Spinal cord (tissue), 9 donors: ENCODE measurements at regions not wholly inside any gene's neighbourhood (a gene's known extent, or its start where the extent isn't known, plus 50 kb on each side); places are given as distances from the start of the nearest gene placed in this dataset.
"Not testable (repeated sequence)": the region's sequence is repeated elsewhere in the genome, so short reads cannot be mapped to it uniquely, and the experiment has no call there.

ENCODE experiments used
- DNase-seq, 6 donors: peaks; one replicate each; pipeline versions ENCODE4 v3.0.0 to v3.0.0-alpha.2; 2013 to 2015; ENCODE audit warnings: low spot score in 6 of 6, low read depth in 4 of 6
- H3K27ac ChIP-seq: one replicate; pipeline ENCODE4 v1.5.1; 2013; ENCODE audit warnings: low read depth, low read length, control low read depth
- H3K27me3 ChIP-seq: one replicate; pipeline ENCODE4 v1.6.1; 2013; ENCODE audit warnings: low read length; ENCODE audit not compliant: control insufficient read depth, insufficient read depth
- H3K36me3 ChIP-seq: one replicate; pipeline ENCODE4 v1.6.1; 2013; ENCODE audit warnings: low read length; ENCODE audit not compliant: control insufficient read depth, insufficient read depth
- H3K4me1 ChIP-seq: one replicate; pipeline ENCODE4 v1.6.1; 2013; ENCODE audit warnings: low read length; ENCODE audit not compliant: control insufficient read depth, insufficient read depth
- H3K4me3 ChIP-seq: one replicate; pipeline ENCODE4 v1.5.1; 2013; ENCODE audit warnings: low read depth, low read length, control low read depth
- H3K9me3 ChIP-seq: one replicate; pipeline ENCODE4 v1.6.1; 2013; ENCODE audit warnings: low read length; ENCODE audit not compliant: control insufficient read depth, insufficient read depth
- WGBS: methylation state at CpG from one replicate; pipeline ENCODE4 v1.1.5; 2013; ENCODE audit warnings: missing lambda C conversion rate; ENCODE audit not compliant: insufficient coverage; 5-methylcytosine and 5-hydroxymethylcytosine counted together
- donor health status: healthy.

- H3K36me3 ChIP-seq: no peaks in the 10 kb centered on the region
- no peaks in the 10 kb centered on the region for H3K27me3 ChIP-seq
- H3K4me3 ChIP-seq: no peak overlapping the region
- H3K4me1 ChIP-seq: no peaks in the 10 kb centered on the region
- no CpG with 5 or more reads among the region's 5 CpGs for WGBS
- DNase-seq: no peak
- no peaks in the 10 kb centered on the region for H3K9me3 ChIP-seq
- H3K27ac ChIP-seq: no peak overlapping the region
Measured at GRCh38 chr11:33448461-33449130, 191.4 kb downstream of the HIPK3 start.

- DNase-seq: no peak
Measured at GRCh38 chr11:33445761-33446161, 188.6 kb downstream of the HIPK3 start.

GRCh38 chr11:33444835-33445594 lies 187.8 kb downstream of the HIPK3 start:
- WGBS: no CpG with 5 or more reads among the region's 4 CpGs

More at GRCh38 chr11:33445761-33446161, 188.6 kb downstream of the HIPK3 start:
- Histone ChIP-seq H3K9me3 (no peaks in the 10 kb centered on the region), H3K4me3 (no peak overlapping the region), H3K27me3 (no peaks in the 10 kb centered on the region), H3K27ac (no peak overlapping the region), H3K4me1 (no peaks in the 10 kb centered on the region), H3K36me3 (no peaks in the 10 kb centered on the region)
- WGBS: 80% methylated on average over 1 of the region's 1 CpG

GRCh38 chr11:33443684-33444083 lies 186.5 kb downstream of the HIPK3 start:
- Histone ChIP-seq H3K4me1 (no peaks in the 10 kb centered on the region), H3K27me3 (no peaks in the 10 kb centered on the region), H3K36me3 (no peaks in the 10 kb centered on the region), H3K9me3 (no peaks in the 10 kb centered on the region), H3K4me3 (no peak overlapping the region), H3K27ac (no peak overlapping the region)
- no peak for DNase-seq

More at GRCh38 chr11:33444835-33445594, 187.8 kb downstream of the HIPK3 start:
- no peak for DNase-seq
- H3K27me3 ChIP-seq: no peaks in the 10 kb centered on the region
- H3K4me1 ChIP-seq: no peaks in the 10 kb centered on the region
- H3K4me3 ChIP-seq: no peak overlapping the region
- no peaks in the 10 kb centered on the region for H3K9me3 ChIP-seq
- no peaks in the 10 kb centered on the region for H3K36me3 ChIP-seq
- no peak overlapping the region for H3K27ac ChIP-seq

GRCh38 chr11:33438301-33438700 lies 181.1 kb downstream of the HIPK3 start:
- Histone ChIP-seq H3K36me3 (no peaks in the 10 kb centered on the region), H3K27ac (no peak overlapping the region), H3K9me3 (peaks cover 3% of the 10 kb centered on the region), H3K4me1 (peaks cover 5% of the 10 kb centered on the region), H3K27me3 (no peaks in the 10 kb centered on the region), H3K4me3 (no peak overlapping the region)
- 51% methylated on average over 6 of the region's 7 CpGs for WGBS
- DNase-seq: peak in 1 of 6 donors; percentile 60

GRCh38 chr11:33437529-33437928 lies 180.3 kb downstream of the HIPK3 start:
- H3K4me1 ChIP-seq: peaks cover 5% of the 10 kb centered on the region
- H3K36me3 ChIP-seq: no peaks in the 10 kb centered on the region
- no peaks in the 10 kb centered on the region for H3K27me3 ChIP-seq
- no peak for DNase-seq
- no peak overlapping the region for H3K4me3 ChIP-seq
- peaks cover 5% of the 10 kb centered on the region for H3K9me3 ChIP-seq
- 83% methylated on average over 1 of the region's 1 CpG for WGBS
- H3K27ac ChIP-seq: no peak overlapping the region

GRCh38 chr11:33435216-33435615 lies 178.0 kb downstream of the HIPK3 start:
- Histone ChIP-seq H3K36me3 (peaks cover 5% of the 10 kb centered on the region), H3K4me3 (no peak overlapping the region), H3K9me3 (peaks cover 5% of the 10 kb centered on the region), H3K27me3 (no peaks in the 10 kb centered on the region), H3K27ac (no peak overlapping the region), H3K4me1 (peaks cover 5% of the 10 kb centered on the region)
- no peak for DNase-seq

- H3K36me3 ChIP-seq: peaks cover 5% of the 10 kb centered on the region
- peaks cover 5% of the 10 kb centered on the region for H3K4me1 ChIP-seq
- no peaks in the 10 kb centered on the region for H3K27me3 ChIP-seq
- H3K9me3 ChIP-seq: peaks cover 5% of the 10 kb centered on the region
- 100% methylated on average over 1 of the region's 1 CpG for WGBS
- DNase-seq: no peak
- H3K27ac ChIP-seq: no peak overlapping the region
- no peak overlapping the region for H3K4me3 ChIP-seq
Measured at GRCh38 chr11:33434294-33434693, 177.1 kb downstream of the HIPK3 start.

GRCh38 chr11:33428435-33428834 lies 171.3 kb downstream of the HIPK3 start:
- not testable (repeated sequence) for H3K4me3 ChIP-seq, H3K9me3 ChIP-seq, H3K4me1 ChIP-seq, H3K27me3 ChIP-seq, DNase-seq, H3K36me3 ChIP-seq, H3K27ac ChIP-seq
- WGBS: no CpG with 5 or more reads among the region's 7 CpGs
